Kidney (tissue), 13 donors: ENCODE measurements at regions not wholly inside any gene's neighbourhood (a gene's known extent, or its start where the extent isn't known, plus 50 kb on each side); places are given as distances from the start of the nearest gene placed in this dataset.

ENCODE experiments used
- DNase-seq, 5 donors: peaks; one replicate each; pipeline ENCODE4 v3.0.0-alpha.2; 2013 to 2020
- FAIRE-seq: peaks from 2 replicates; lab custom pipeline; 2012; peaks lifted over from hg19 to GRCh38; lab: Jason Lieb, UNC
- H3K27ac ChIP-seq, 2 donors: one replicate each; pipeline ENCODE4 v1.7.0; 2013; ENCODE audit warnings: low read depth in 2 of 2, low read length in 2 of 2, inconsistent platforms in 1 of 2
- H3K27me3 ChIP-seq: one replicate; pipeline ENCODE4 v1.7.1; 2013; ENCODE audit warnings: low read length, inconsistent platforms; ENCODE audit not compliant: control insufficient read depth, insufficient read depth
- H3K36me3 ChIP-seq, 3 donors: one replicate each; pipeline versions ENCODE4 v1.7.0 to v1.7.1; 2013; ENCODE audit warnings: low read length in 3 of 3, control low read depth in 1 of 3, inconsistent platforms in 1 of 3; ENCODE audit not compliant: insufficient read depth in 3 of 3, control insufficient read depth in 2 of 3
- H3K4me1 ChIP-seq, 3 donors: one replicate each; pipeline versions ENCODE4 v1.7.0 to v1.7.1; 2013; ENCODE audit warnings: low read length in 3 of 3, inconsistent platforms in 1 of 3, low read depth in 1 of 3; ENCODE audit not compliant: control insufficient read depth in 2 of 3, insufficient read depth in 2 of 3
- H3K4me3 ChIP-seq, 3 donors: one replicate each; pipeline versions ENCODE4 v1.7.0 to v1.8.1; 2013; ENCODE audit warnings: low read length in 3 of 3, control low read depth in 1 of 3, inconsistent platforms in 1 of 3
- H3K9ac ChIP-seq, 3 donors: one replicate each; pipeline versions ENCODE4 v1.7.0 to v1.7.1; 2013; ENCODE audit warnings: low read length in 3 of 3, control low read depth in 1 of 3, inconsistent platforms in 1 of 3
- H3K9me3 ChIP-seq, 3 donors: one replicate each; pipeline versions ENCODE4 v1.7.0 to v1.7.1; 2013; ENCODE audit warnings: low read length in 3 of 3, control low read depth in 1 of 3, inconsistent platforms in 1 of 3; ENCODE audit not compliant: control insufficient read depth in 2 of 3, insufficient read depth in 1 of 3
- CTCF ChIP-seq: IDR thresholded peaks from 3 replicates; pipeline ENCODE4 v1.5.1; 2012; ENCODE audit warnings: mild to moderate bottlenecking, moderate library complexity, borderline replicate concordance; ENCODE audit not compliant: insufficient read depth; ENCODE audit errors: extremely low read depth
- intact Hi-C: fragments of 100-400 bp; cut with DNase I; formaldehyde crosslinking; loops from one replicate; pipeline ENCODE4 v1.11.1; 2022
- donor health status: control.
- donor health status: control.
- donor health status: control.
- donor health status: control.
- donor health status: control.
- donor health status: DM: yes; HTN: yes; CAD: no.
- donor health status: Normal renal cell carcinoma (clear cell type).

- Histone ChIP-seq H3K4me1 (peaks cover 0 to 6% (median 0%) of the 10 kb centered on the region in 3 donors), H3K27me3 (no peaks in the 10 kb centered on the region), H3K9me3 (no peaks in the 10 kb centered on the region), H3K27ac (no peak overlapping the region), H3K36me3 (no peaks in the 10 kb centered on the region), H3K4me3 (no peak overlapping the region), H3K9ac (no peak overlapping the region)
- DNase-seq, result no peak
- intact Hi-C loops, result no loop called here
- no peak for TF ChIP-seq CTCF
- no peak for FAIRE-seq
These were observed 67.6 kb upstream of the RANBP3L start for GRCh38 chr5:36369219-36369690.

- no peaks in the 10 kb centered on the region for H3K9me3 ChIP-seq
- no peak overlapping the region for H3K4me3 ChIP-seq
- peaks cover 0 to 6% (median 0%) of the 10 kb centered on the region in 3 donors for H3K4me1 ChIP-seq
- intact Hi-C loops, result no loop called here
- DNase-seq, result no peak
- TF ChIP-seq CTCF, result no peak
- H3K27me3 ChIP-seq, result no peaks in the 10 kb centered on the region
- H3K36me3 ChIP-seq, result no peaks in the 10 kb centered on the region
- no peak overlapping the region for H3K27ac ChIP-seq
- FAIRE-seq, result no peak
- H3K9ac ChIP-seq, result no peak overlapping the region
These were observed 68.4 kb upstream of the RANBP3L start for GRCh38 chr5:36370073-36370472.

DNA sequence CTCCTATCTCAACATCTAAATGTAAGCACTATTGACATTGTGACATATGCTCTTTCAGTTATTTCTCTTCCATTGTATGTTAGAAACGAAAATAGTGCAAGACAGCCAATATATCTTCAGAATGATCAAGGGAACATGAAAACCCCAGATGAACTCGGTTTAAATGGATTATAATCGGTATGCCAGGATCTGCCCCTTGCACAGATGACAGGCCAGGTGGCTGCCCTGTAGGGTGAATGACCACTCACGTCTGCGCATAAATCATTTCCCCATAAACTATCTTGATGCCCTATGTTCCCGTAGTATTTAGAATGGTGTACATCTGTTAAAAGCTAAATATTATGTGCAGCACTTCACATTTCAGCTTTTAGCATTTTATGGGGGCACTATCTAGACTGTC lies 69.7 kb upstream of the RANBP3L start:
- DNase-seq (no peak), FAIRE-seq (no peak)
- Histone ChIP-seq H3K9ac (no peak overlapping the region), H3K4me1 (peaks cover 0 to 6% (median 0%) of the 10 kb centered on the region in 3 donors), H3K27ac (no peak overlapping the region), H3K9me3 (no peaks in the 10 kb centered on the region), H3K36me3 (no peaks in the 10 kb centered on the region), H3K4me3 (no peak overlapping the region), H3K27me3 (no peaks in the 10 kb centered on the region)
- no peak for TF ChIP-seq CTCF
- intact Hi-C loops, result no loop called here

DNA sequence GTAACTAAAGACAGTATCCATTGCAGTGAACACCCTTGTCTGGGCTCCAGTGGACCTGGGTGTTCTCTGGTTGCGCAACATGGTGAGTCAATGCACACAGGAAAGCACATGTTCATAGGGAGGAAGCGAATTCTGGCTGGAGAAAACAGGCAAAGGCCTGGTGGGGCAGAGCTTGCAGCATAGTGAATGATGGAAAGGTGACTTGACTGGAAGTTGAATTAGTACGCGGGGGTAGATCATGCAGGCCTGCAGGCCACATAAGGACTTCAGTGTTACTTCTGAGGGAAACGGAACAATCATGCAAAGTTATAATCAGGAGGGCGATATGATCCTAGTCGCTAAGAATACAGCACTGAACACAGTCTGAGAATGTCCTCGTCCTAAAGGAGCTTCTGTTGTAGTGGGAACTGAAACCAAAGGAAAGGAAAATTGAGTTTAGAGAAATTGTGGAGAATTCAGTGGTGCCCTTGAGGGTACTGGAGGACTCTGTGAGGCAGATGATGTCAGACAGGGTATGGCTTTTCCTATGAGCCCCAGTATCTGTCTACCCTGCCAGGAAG lies 71.9 kb upstream of the RANBP3L start:
- DNase-seq (peak in 1 of 5 donors; percentile 72), FAIRE-seq (no peak)
- Histone ChIP-seq H3K4me1 (no peaks in the 10 kb centered on the region), H3K9ac (no peak overlapping the region), H3K27ac (no peak overlapping the region), H3K27me3 (no peaks in the 10 kb centered on the region), H3K36me3 (no peaks in the 10 kb centered on the region), H3K4me3 (no peak overlapping the region), H3K9me3 (no peaks in the 10 kb centered on the region)
- TF ChIP-seq CTCF, result no peak
- intact Hi-C loops, result no loop called here
